ENCODE measurements at regions not wholly inside any gene's neighbourhood (a gene's known extent, or its start where the extent isn't known, plus 50 kb on each side); places are given as distances from the start of the nearest gene placed in this dataset.

GRCh38 chr1:232859216-232859615 lies 54.0 kb downstream of the MAP10 start:
- TF ChIP-seq CTCF (IDR thresholded peaks at IDR 0.05), result no peak
- no peak for TF ChIP-seq POLR2A (IDR thresholded peaks at IDR 0.05)
